ENCODE measurements at regions not wholly inside any gene's neighbourhood (a gene's known extent, or its start where the extent isn't known, plus 50 kb on each side); places are given as distances from the start of the nearest gene placed in this dataset.
A peak's percentile ranks its signal among the peaks of the same experiment; 100 is the strongest.

DNA sequence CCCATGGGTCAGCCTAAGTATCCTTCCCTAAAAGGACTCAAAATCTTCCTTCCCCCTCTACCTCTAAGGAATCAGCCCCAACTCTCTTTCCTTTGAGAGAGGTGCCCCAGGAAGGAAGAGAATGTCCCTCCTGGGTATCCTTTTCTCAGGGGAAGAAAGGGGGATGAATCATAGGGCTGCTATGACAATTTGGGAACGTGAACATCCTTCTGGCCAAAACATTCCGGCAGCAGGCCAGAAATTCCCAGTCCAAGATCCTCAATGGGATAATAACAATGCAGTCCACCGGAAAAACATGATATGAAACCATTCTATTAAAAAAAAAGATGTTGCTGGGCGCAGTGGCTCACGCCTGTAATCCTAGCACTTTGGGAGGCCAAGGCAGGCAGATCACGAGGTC is 50.8 kb upstream of the CACNA2D3 start:
- DNase-seq (ENCODE audit: low spot score), result no peak

- no peak for DNase-seq (ENCODE audit: low spot score)
These were observed 52.4 kb upstream of the CACNA2D3 start for GRCh38 chr3:54069961-54070360.

- no peak for DNase-seq (ENCODE audit: low spot score)
These were observed 55.2 kb upstream of the CACNA2D3 start for GRCh38 chr3:54067055-54067698.

DNA sequence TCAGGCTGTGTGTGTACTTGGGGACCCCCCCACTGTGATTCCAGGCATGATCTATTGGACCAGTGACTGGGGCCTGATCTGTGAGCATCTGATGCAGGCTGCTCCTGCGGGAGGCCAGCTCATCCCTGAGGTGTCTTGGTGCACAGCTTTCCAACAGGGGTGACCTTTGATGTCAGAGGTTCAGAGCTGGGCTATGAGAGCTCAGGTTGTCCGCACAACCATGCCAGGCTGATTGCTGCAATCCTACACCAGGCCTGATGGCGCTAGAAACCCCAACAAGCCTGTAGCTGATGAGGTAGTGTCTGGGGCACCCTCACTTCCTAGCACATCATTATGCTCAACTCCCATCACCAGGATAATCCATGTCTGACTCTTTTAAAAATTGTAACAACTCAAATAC is 56.1 kb upstream of the CACNA2D3 start:
- DNase-seq (ENCODE audit: low spot score), result no peak

GRCh38 chr3:54065586-54065985 is 56.8 kb upstream of the CACNA2D3 start:
- no peak for DNase-seq (ENCODE audit: low spot score)

DNA sequence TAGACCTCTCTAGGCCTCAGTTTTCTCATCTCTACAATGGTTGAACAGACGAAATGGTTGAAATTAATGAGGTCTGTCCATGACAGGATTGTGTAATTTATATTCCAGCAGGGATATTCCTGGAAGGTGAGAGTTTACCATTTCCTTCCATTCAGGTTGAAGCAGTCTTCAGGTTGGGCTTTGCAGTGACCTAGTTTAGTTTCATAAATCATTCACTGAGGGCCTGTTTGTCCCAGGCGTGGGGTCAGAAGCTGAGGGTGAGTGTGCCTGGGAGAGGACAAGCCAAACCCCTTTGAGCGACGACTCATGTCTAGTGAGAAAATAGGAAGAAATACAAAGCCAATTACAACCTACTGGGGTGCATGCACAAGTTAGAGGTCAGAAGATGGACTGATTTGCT is 57.2 kb upstream of the CACNA2D3 start:
- DNase-seq (ENCODE audit: low spot score), result no peak

DNA sequence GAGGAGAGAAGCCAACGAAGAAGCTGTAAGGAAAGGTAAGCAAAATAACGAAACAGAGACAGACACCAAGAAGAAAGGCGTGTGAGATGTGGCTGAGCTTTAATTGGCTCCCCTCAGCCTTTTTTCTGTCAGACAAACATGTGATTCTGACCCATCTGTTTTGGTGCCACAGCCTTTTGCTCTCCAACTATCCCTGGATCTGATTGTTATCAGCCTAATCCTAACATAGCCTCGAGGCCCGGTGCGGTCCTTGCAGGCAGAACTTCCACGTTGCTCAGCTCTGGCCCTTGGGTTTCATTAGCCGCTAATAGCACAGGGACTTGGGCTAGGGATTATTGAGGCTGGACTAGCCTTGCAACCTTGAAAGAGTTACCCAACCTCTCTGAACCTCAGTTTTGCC is 57.9 kb upstream of the CACNA2D3 start:
- no peak for DNase-seq (ENCODE audit: low spot score)

- no peak for DNase-seq (ENCODE audit: low spot score)
These were observed 59.8 kb upstream of the CACNA2D3 start for GRCh38 chr3:54062546-54062945.

DNA sequence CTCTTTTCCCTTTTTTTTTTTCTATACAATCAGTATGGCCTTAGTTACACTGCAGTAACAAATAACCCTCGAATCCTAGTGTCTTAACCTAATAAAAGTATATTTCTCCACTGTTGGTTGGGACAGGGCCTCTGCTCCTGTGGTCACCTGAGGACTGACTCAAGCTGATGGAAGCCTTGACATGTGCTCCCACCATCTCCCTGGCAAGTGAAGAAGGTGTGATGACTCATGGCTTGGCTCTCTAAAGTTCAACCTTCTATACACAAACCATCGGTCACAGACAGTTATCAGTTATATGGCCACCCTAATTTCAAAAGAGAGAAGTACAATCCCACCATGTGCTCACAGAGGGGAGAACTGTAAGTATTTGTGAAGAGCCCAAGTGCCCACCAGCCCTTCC is 65.8 kb upstream of the CACNA2D3 start:
- DNase-seq (ENCODE audit: low spot score), result no peak

DNA sequence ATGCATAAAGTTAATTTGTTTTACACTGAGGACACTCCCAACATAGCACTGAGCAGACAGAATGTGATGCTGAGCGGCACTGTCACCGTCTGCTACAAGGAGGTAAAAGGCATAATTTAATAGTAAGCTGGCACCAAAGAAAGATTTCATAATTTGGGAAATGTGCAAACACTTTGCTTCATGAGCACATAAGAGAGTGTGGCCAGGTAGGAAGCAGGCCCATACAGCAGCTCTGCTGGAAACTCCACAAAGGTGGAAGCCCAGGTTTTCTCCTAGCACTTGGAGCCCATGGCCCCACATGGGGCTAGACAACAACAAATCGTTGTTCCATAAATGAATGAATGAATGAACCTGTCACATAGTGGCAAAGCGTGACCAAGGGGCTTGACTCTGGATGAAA is 68.5 kb upstream of the CACNA2D3 start:
- DNase-seq (ENCODE audit: low spot score), result no peak

GRCh38 chr3:54053211-54053610 is 69.1 kb upstream of the CACNA2D3 start:
- peak; percentile 11 for DNase-seq (ENCODE audit: low spot score)

DNA sequence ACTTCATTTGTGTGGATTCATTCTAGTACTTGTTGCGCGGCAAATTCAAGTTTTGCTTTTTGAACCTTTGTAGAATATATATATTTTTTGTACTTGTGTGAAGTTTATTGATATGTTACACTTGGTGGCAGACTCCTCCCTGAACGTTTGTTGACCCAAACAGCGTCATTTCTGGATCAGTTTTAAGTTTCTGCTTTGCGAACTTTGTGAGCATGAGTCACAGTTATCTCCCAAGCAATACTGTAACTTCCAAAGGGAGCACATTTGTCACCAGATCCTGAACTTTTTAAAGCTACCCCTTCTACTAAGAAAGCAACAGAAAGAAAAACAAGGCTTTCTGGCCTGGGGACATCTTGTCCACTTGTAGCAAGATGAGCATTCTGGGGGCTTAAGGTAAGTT is 74.8 kb upstream of the CACNA2D3 start:
- DNase-seq (ENCODE audit: low spot score), result no peak

- DNase-seq (ENCODE audit: low spot score), result no peak
These were observed 75.6 kb upstream of the CACNA2D3 start for GRCh38 chr3:54046641-54047214.

DNA sequence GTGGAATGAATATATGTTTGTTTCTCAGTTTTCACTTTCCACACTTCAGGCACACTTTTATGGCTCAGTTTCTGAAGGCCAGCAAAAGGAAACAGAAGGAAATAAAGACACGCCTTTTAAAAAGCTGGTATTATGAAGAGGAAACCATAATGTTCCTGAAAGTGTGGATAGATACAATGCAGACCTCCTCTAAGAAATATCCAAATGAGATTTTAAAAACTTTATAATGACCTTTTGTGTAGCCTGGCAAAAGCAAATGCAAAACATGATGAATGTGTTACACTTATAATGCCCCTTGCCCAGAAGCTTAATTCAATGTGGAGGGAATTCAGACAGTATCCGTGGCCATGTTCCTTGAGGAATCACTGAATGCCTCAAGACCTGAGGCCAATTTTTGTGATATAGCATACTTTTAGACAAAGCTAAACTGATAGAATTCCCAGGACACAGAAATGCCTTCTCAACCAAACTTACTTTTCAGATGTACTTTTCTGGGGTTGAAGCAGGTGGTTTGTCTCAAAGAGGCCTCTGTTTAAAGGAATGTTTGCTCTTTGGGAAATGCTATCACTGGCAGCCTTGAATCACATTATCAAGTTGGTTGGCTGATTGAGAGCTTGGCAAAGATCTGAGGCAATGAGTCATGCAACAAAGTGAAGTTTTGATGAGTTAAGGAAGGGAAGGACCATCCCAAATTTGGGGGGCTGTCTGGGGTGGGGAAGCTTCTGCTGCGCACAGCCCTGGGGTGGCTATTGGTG is 77.1 kb upstream of the CACNA2D3 start:
- no peak for DNase-seq (ENCODE audit: low spot score)

DNA sequence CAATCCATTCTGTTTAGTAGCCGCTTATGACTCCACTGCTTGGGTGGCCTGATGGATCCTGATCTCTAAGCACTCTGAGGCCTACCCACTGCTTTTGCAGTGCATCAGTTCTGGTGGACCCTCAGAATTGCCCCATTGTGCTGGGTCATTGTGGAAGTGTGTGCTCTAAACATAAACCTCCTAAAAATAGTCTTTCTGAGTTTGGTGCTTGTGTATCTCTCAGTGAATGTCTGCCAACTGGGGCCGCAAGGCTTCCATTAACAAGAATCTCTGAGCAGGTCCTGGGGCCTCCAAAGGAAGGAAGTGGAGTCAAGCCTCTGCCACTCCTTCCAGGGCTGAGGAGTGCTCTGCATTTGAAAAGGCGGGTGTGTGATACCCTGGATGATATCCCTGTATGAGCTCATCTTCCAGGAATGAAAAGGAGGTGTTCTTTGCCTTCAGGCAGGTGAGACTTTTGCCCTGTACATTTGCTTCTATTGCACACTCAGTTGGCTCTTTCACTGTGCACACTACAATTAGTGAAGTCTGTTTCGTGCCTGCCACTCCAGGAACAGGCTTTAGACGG is 80.0 kb upstream of the CACNA2D3 start:
- no peak for DNase-seq (ENCODE audit: low spot score)

DNA sequence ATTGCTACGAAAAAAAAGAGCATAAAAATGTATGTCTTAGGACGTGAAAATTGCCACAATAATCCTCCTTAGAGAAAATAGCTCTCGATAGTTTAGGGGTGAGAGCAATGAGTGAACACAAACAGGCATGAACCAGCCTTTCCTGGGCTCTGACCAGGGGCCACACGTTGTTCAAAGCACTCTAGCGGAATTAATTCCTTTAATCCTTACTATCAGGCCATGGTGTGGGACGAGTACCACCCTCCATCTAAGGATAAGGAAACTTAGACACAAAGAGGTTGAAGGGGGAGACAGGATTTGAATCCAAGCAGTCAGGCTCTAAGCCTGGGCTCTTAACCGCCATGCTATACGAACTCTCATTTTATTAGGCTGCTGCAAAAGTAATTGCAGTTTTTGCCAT is 81.9 kb upstream of the CACNA2D3 start:
- DNase-seq (ENCODE audit: low spot score), result no peak

GRCh38 chr3:54038391-54038790 is 84.0 kb upstream of the CACNA2D3 start:
- DNase-seq (ENCODE audit: low spot score), result no peak

DNA sequence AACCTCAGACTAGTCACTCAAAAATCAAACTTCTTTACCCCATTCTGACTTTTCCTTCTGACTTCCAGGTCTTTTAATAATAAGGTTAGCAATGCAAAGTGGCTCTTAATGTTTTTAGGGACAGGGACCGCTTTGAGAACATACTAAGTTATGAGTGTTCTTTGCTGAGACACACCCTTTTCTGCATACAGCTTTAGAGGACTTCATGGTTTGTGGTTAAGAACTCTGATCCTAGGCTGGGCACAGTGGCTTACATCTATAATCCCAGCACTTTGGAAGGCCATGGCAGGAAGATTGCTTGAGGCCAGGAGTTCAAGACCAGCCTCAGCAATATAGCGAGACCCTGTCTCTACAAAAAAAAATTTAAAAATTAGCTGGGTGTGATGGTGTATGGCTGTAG is 85.8 kb upstream of the CACNA2D3 start:
- DNase-seq (ENCODE audit: low spot score), result no peak

DNA sequence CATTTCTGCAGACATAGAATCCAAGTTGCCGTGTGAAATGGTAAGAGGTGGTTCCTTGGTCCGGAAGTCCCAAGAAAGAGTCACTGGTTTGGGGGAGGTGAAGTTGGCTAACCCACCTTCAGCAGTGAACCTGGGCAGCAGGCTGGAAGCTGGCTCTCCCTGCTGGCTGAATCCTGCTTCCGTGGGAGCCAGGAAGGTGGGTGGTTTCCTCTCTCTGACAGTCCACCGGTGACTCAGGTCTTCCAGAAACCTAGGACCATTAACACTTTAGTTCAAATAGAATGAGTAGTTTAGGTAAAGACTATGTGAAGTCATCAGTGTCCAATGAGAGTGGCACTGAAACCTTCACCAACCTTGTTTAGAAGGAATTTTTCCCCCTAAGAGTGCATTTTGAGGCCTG is 87.4 kb upstream of the CACNA2D3 start:
- no peak for DNase-seq (ENCODE audit: low spot score)

DNA sequence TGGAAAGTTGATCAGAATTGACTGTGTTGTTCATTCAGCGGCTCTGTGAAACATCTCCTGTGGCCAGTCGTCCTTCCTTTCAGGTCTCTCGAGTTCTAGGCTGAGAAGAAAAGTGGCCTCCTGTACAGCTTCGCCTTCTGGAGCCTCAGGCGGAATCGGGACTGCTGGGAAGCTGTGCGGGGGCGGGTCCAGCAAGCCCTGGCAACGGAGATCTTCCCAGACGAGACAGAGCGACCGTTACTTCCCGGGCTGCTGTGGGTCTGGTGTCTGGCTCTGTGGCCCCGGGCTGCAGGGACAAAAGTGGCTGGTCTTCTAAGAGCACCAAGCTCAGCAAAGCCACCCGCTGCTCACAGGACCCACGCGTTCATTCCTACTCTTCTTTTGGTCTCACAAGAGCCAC is 88.6 kb upstream of the CACNA2D3 start:
- no peak for DNase-seq (ENCODE audit: low spot score)

DNA sequence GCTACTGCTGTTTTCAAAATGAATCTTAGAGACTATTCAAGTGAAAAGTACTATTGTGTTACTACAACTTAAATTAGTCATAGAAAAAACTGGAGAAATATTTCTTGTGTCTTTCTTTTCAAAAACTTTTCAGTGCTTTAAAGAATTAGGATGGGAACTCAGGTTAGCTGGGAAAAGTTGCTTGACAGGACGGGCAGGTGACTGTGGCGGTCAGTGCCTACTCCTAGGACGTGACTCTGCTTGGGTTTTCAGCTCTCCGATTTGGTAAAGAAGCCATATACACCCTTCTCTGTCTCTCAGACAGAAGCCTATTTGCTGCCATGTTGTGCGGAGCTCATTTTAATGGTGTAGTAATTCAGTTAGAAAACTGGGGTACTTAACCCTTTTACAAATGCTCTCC is 89.8 kb upstream of the CACNA2D3 start:
- DNase-seq (ENCODE audit: low spot score), result no peak

DNA sequence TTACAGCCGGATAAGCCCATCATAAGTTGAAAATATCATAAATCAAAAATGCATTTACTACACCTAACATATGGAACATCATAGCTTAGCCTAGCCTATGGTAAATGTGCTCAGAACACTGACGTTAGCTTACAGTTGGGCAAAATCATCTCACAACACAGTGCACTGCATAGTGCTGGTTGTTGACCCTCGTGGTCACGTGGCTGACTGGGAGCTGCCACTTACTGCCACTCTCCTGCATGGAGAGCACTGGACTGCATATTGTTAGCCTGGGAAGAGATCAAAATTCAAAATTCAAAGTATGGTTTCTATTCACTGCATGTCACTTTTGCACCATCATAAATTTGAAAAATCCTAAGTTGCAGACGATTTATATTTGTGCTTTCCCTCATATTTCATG is 94.0 kb upstream of the CACNA2D3 start:
- no peak for DNase-seq (ENCODE audit: low spot score)

GRCh38 chr3:54026543-54026942 is 95.8 kb upstream of the CACNA2D3 start:
- DNase-seq (ENCODE audit: low spot score), result no peak

Data from pons (tissue), 1 donor.